COLO668 (cell line): ENCODE measurements at regions not wholly inside any gene's neighbourhood (a gene's known extent, or its start where the extent isn't known, plus 50 kb on each side); places are given as distances from the start of the nearest gene placed in this dataset.

Source experiments
- DNase-seq: peaks from one replicate; lab custom pipeline; 2025; ENCODE audit not compliant: unreplicated experiment; lab: John Stamatoyannopoulos, UW

- no peak for DNase-seq
Measured at GRCh38 chr4:153075836-153076518, 128.3 kb upstream of the TRIM2 start.

- DNase-seq, result no peak
Measured at GRCh38 chr4:153076861-153077260, 127.4 kb upstream of the TRIM2 start.

- DNase-seq, result no peak
Measured at GRCh38 chr4:153079857-153080391, 124.3 kb upstream of the TRIM2 start.

GRCh38 chr4:153081006-153081580, 123.2 kb upstream of the TRIM2 start:
- no peak for DNase-seq

- DNase-seq, result no peak
Measured at GRCh38 chr4:153081693-153082092, 122.5 kb upstream of the TRIM2 start.

- no peak for DNase-seq
Measured at GRCh38 chr4:153082322-153083301, 121.6 kb upstream of the TRIM2 start.

GRCh38 chr4:153083447-153083947, 120.7 kb upstream of the TRIM2 start:
- peak; percentile 67 for DNase-seq

- no peak for DNase-seq
Measured at GRCh38 chr4:153084224-153084979, 119.8 kb upstream of the TRIM2 start.

- peak; percentile 67 for DNase-seq
Measured at GRCh38 chr4:153084980-153085630, 119.1 kb upstream of the TRIM2 start.

- DNase-seq, result no peak
Measured at GRCh38 chr4:153087671-153088194, 116.5 kb upstream of the TRIM2 start.

- no peak for DNase-seq
Measured at GRCh38 chr4:153089742-153090141, 114.5 kb upstream of the TRIM2 start.

- DNase-seq, result no peak
Measured at GRCh38 chr4:153090181-153090580, 114.1 kb upstream of the TRIM2 start.

- no peak for DNase-seq
Measured at GRCh38 chr4:153090670-153091385, 113.4 kb upstream of the TRIM2 start.

- DNase-seq, result no peak
Measured at GRCh38 chr4:153093396-153093795, 110.8 kb upstream of the TRIM2 start.

- DNase-seq, result no peak
Measured at GRCh38 chr4:153093802-153094201, 110.4 kb upstream of the TRIM2 start.

GRCh38 chr4:153094435-153094834, 109.8 kb upstream of the TRIM2 start:
- DNase-seq, result no peak

GRCh38 chr4:153095448-153096204, 108.6 kb upstream of the TRIM2 start:
- no peak for DNase-seq

- DNase-seq, result no peak
Measured at GRCh38 chr4:153096344-153096743, 107.9 kb upstream of the TRIM2 start.
